SU-DHL-6 (cell line): ENCODE measurements at regions not wholly inside any gene's neighbourhood (a gene's known extent, or its start where the extent isn't known, plus 50 kb on each side); places are given as distances from the start of the nearest gene placed in this dataset.

Experiments used
- H2AFZ ChIP-seq: fragments of 200-600 bp; sonication (generic); 2 replicates; pipeline ENCODE4 v1.6.1; 2014; ENCODE audit warnings: low read depth, mild to moderate bottlenecking, moderate library complexity, mixed read lengths, antibody characterized with exemption, low read length; ENCODE audit not compliant: severe bottlenecking
- H3F3A ChIP-seq: fragments of 200-600 bp; shearing (Covaris generic); 2 replicates; pipeline ENCODE4 v1.6.0; 2016; ENCODE audit warnings: antibody characterized with exemption, mild to moderate bottlenecking; ENCODE audit not compliant: insufficient read depth
- H3K27ac ChIP-seq: fragments of 200-600 bp; sonication (generic); 2 replicates; pipeline ENCODE4 v1.5.1; 2016; ENCODE audit warnings: low read depth, mild to moderate bottlenecking, low read length, moderate library complexity, mixed read lengths
- H3K27me3 ChIP-seq: fragments of 200-600 bp; sonication (generic), shearing (Covaris generic); 2 replicates; pipeline ENCODE4 v1.6.0; 2014; ENCODE audit warnings: mild to moderate bottlenecking, low read length
- H3K36me3 ChIP-seq: fragments of 200-600 bp; sonication (generic); 2 replicates; pipeline ENCODE4 v1.6.1; 2014; ENCODE audit warnings: mild to moderate bottlenecking, low read length, mixed read lengths
- H3K4me2 ChIP-seq: fragments of 300-600, 200-600 bp; shearing (Covaris generic), sonication (generic); 2 replicates; pipeline ENCODE4 v1.6.0; 2014; ENCODE audit warnings: low read length, low read depth, mild to moderate bottlenecking; ENCODE audit not compliant: poor library complexity, severe bottlenecking
- H3K4me3 ChIP-seq: fragments of 200-600 bp; sonication (generic); 2 replicates; pipeline ENCODE4 v1.5.1; 2014; ENCODE audit warnings: antibody characterized with exemption, low read length, mild to moderate bottlenecking, mixed read lengths; ENCODE audit not compliant: insufficient read depth, poor library complexity, severe bottlenecking
- H3K79me2 ChIP-seq: fragments of 200-600 bp; sonication (generic); 2 replicates; pipeline ENCODE4 v1.6.1; 2014; ENCODE audit warnings: mild to moderate bottlenecking, low read length, moderate library complexity; ENCODE audit not compliant: insufficient read depth
- H3K9ac ChIP-seq: fragments of 200-600 bp; sonication (generic); 2 replicates; pipeline ENCODE4 v1.7.0; 2014; ENCODE audit warnings: mild to moderate bottlenecking, low read length
- H3K9me2 ChIP-seq: fragments of 200-600 bp; sonication (generic); replicated peaks from 2 replicates; pipeline ENCODE4 v1.6.1; 2014; ENCODE audit warnings: low read length; ENCODE audit not compliant: insufficient read depth
- H3K9me3 ChIP-seq: fragments of 200-600 bp; sonication (generic); 2 replicates; pipeline ENCODE4 v1.6.1; 2014; ENCODE audit warnings: low read length, mixed read lengths; ENCODE audit not compliant: insufficient read depth
- H4K20me1 ChIP-seq: fragments of 200-600 bp; sonication (generic); 2 replicates; pipeline ENCODE4 v1.6.1; 2014; ENCODE audit warnings: low read depth, mild to moderate bottlenecking, antibody characterized with exemption, low read length, moderate library complexity, mixed read lengths
- EZH2phosphoT487 ChIP-seq: fragments of 200-600 bp; sonication (generic), shearing (Covaris generic); conservative IDR thresholded peaks from 2 replicates; pipeline ENCODE4 v1.6.1; 2018; ENCODE audit warnings: mild to moderate bottlenecking, antibody characterized with exemption, low read length, moderate library complexity, mixed read lengths
- TF ChIP-seq, protein P1 (sequence below): fragments of 200-600 bp; sonication (generic); IDR thresholded peaks from one replicate; pipeline ENCODE4 v1.5.1; 2017; ENCODE audit warnings: antibody characterized with exemption, mild to moderate bottlenecking, low read length, moderate library complexity; ENCODE audit not compliant: insufficient read depth, poor library complexity, severe bottlenecking

GRCh38 chr2:198641161-198641560 lies 816.6 kb downstream of the SATB2 start:
- H2AFZ ChIP-seq, result no peak overlapping the region
- TF ChIP-seq EZH2phosphoT487, result no peak
- H3K27ac ChIP-seq, result no peak overlapping the region
- no peak overlapping the region for H3K4me2 ChIP-seq
- H3K9me3 ChIP-seq, result no peaks in the 10 kb centered on the region
- no peaks in the 10 kb centered on the region for H3K79me2 ChIP-seq
- no peaks in the 10 kb centered on the region for H3K9me2 ChIP-seq
- no peaks in the 10 kb centered on the region for H3K27me3 ChIP-seq
- H3K9ac ChIP-seq, result no peak overlapping the region
- no peaks in the 10 kb centered on the region for H4K20me1 ChIP-seq
- no peaks in the 10 kb centered on the region for H3F3A ChIP-seq
- no peak overlapping the region for H3K4me3 ChIP-seq
- no peaks in the 10 kb centered on the region for H3K36me3 ChIP-seq

GRCh38 chr2:198640463-198640862 lies 817.3 kb downstream of the SATB2 start:
- H3K9me2 ChIP-seq, result no peaks in the 10 kb centered on the region
- H3K4me3 ChIP-seq, result no peak overlapping the region
- no peak overlapping the region for H3K9ac ChIP-seq
- no peaks in the 10 kb centered on the region for H3K36me3 ChIP-seq
- no peaks in the 10 kb centered on the region for H3F3A ChIP-seq
- no peak overlapping the region for H2AFZ ChIP-seq
- TF ChIP-seq EZH2phosphoT487, result no peak
- TF ChIP-seq, protein P1, sequence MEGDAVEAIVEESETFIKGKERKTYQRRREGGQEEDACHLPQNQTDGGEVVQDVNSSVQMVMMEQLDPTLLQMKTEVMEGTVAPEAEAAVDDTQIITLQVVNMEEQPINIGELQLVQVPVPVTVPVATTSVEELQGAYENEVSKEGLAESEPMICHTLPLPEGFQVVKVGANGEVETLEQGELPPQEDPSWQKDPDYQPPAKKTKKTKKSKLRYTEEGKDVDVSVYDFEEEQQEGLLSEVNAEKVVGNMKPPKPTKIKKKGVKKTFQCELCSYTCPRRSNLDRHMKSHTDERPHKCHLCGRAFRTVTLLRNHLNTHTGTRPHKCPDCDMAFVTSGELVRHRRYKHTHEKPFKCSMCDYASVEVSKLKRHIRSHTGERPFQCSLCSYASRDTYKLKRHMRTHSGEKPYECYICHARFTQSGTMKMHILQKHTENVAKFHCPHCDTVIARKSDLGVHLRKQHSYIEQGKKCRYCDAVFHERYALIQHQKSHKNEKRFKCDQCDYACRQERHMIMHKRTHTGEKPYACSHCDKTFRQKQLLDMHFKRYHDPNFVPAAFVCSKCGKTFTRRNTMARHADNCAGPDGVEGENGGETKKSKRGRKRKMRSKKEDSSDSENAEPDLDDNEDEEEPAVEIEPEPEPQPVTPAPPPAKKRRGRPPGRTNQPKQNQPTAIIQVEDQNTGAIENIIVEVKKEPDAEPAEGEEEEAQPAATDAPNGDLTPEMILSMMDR, result no peak
- H3K9me3 ChIP-seq, result no peaks in the 10 kb centered on the region
- no peak overlapping the region for H3K4me2 ChIP-seq
- no peaks in the 10 kb centered on the region for H4K20me1 ChIP-seq
- no peaks in the 10 kb centered on the region for H3K27me3 ChIP-seq
- H3K27ac ChIP-seq, result no peak overlapping the region
- H3K79me2 ChIP-seq, result no peaks in the 10 kb centered on the region

DNA sequence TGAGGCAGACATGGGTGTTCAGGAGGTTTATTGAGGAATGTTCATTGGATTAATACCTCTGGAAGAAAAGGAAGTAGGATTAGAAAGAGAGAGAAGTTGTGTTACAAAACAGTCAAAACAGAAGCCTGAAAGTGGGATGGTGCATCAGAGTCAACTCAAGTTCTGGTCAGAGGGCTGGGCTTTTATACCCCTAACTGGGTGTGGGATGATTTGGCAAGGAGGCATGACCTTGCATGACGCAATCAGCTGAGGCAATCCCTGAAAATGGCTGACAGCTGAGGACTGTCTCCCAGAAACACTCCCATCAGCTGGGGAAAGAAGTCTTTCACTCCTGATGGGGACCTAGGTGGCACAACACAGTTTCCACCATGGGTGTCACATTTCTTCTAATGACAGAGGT lies 818.2 kb downstream of the SATB2 start:
- H3K27me3 ChIP-seq, result no peaks in the 10 kb centered on the region
- H3K27ac ChIP-seq, result no peak overlapping the region
- H3K9me3 ChIP-seq, result no peaks in the 10 kb centered on the region
- no peaks in the 10 kb centered on the region for H4K20me1 ChIP-seq
- H3K9ac ChIP-seq, result no peak overlapping the region
- no peak overlapping the region for H3K4me2 ChIP-seq
- H3K36me3 ChIP-seq, result no peaks in the 10 kb centered on the region
- H3K79me2 ChIP-seq, result no peaks in the 10 kb centered on the region
- no peak overlapping the region for H2AFZ ChIP-seq
- H3F3A ChIP-seq, result no peaks in the 10 kb centered on the region
- no peak overlapping the region for H3K4me3 ChIP-seq
- H3K9me2 ChIP-seq, result no peaks in the 10 kb centered on the region
- TF ChIP-seq, protein P1, result no peak

DNA sequence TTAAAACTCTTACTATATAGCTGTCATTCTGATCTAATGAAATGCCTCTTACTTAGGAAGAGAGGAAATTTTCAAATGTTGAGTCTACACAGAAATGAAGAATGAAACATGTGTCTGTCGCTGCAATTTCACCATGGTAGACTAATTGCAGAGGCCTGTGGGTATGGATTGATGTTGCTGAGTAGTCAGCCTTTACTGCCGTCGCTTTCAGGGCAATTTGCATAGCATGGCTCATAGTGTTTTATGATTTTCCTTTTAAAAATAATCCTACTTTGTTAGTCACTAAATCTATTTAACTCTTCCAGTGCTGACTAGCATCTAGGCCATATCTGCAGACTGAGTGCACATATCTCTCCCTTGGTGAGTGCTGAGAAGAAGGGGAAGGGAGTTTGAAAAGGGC lies 819.2 kb downstream of the SATB2 start:
- Histone ChIP-seq H3K4me3 (no peak overlapping the region), H3K9me3 (no peaks in the 10 kb centered on the region), H3K27ac (no peak overlapping the region), H3K4me2 (no peak overlapping the region), H3K9me2 (no peaks in the 10 kb centered on the region), H3K9ac (no peak overlapping the region), H3K79me2 (no peaks in the 10 kb centered on the region), H3K36me3 (no peaks in the 10 kb centered on the region), H2AFZ (no peak overlapping the region), H4K20me1 (no peaks in the 10 kb centered on the region), H3F3A (no peaks in the 10 kb centered on the region), H3K27me3 (no peaks in the 10 kb centered on the region)
- TF ChIP-seq, protein P1, result no peak
- TF ChIP-seq EZH2phosphoT487, result no peak
